Brain microvascular endothelial cell (primary cell): ENCODE measurements at regions not wholly inside any gene's neighbourhood (a gene's known extent, or its start where the extent isn't known, plus 50 kb on each side); places are given as distances from the start of the nearest gene placed in this dataset.

Experiments
- DNase-seq: peaks from one replicate; pipeline ENCODE4 v3.0.0-alpha.2; 2020
- H3K27ac ChIP-seq: fragments of 250-450 bp; sonication (Bioruptor Pico); 2 replicates; pipeline ENCODE4 v1.5.1; 2020; ENCODE audit warnings: mild to moderate bottlenecking, moderate library complexity
- H3K27me3 ChIP-seq: fragments of 250-450 bp; sonication (Bioruptor Pico); replicated peaks from 2 replicates; pipeline ENCODE4 v1.5.1; 2020; ENCODE audit warnings: mild to moderate bottlenecking
- H3K36me3 ChIP-seq: fragments of 250-450 bp; sonication (Bioruptor Pico); replicated peaks from 2 replicates; pipeline ENCODE4 v1.5.1; 2020; ENCODE audit warnings: mild to moderate bottlenecking
- H3K4me3 ChIP-seq: 2 replicates; pipeline ENCODE4 v1.5.1; 2011; ENCODE audit warnings: low read depth, mild to moderate bottlenecking, control low read depth, low read length, moderate library complexity
- CTCF ChIP-seq: IDR thresholded peaks from 2 replicates; pipeline ENCODE4 v1.5.1; 2011; ENCODE audit warnings: low read depth, mild to moderate bottlenecking, moderate library complexity, low read length, control low read depth, inconsistent platforms; ENCODE audit errors: missing control alignments
- in situ Hi-C: cut with HindIII; loops from 2 replicates; pipeline ENCODE4 v1.10.0; 2017; ENCODE audit warnings: low sequenced_read_pairs, low pct_ligation_motif_present

- Histone ChIP-seq H3K4me3 (no peak overlapping the region), H3K27me3 (no peaks in the 10 kb centered on the region), H3K27ac (no peak overlapping the region), H3K36me3 (no peaks in the 10 kb centered on the region)
- DNase-seq: no peak
- TF ChIP-seq CTCF: no peak
- in situ Hi-C loops: no loop called here
Observed at GRCh38 chr12:33703221-33703620, 263.6 kb upstream of the SYT10 start.

- in situ Hi-C loops: no loop called here
- H3K4me3 ChIP-seq: no peak overlapping the region
- no peak overlapping the region for H3K27ac ChIP-seq
- H3K27me3 ChIP-seq: no peaks in the 10 kb centered on the region
- no peak for TF ChIP-seq CTCF
- no peak for DNase-seq
- H3K36me3 ChIP-seq: no peaks in the 10 kb centered on the region
Observed at GRCh38 chr12:33706927-33707326, 267.3 kb upstream of the SYT10 start.

GRCh38 chr12:33708935-33709334, 269.3 kb upstream of the SYT10 start:
- no peak overlapping the region for H3K4me3 ChIP-seq
- no peaks in the 10 kb centered on the region for H3K27me3 ChIP-seq
- in situ Hi-C loops: no loop called here
- no peak for DNase-seq
- no peak overlapping the region for H3K27ac ChIP-seq
- no peaks in the 10 kb centered on the region for H3K36me3 ChIP-seq
- no peak for TF ChIP-seq CTCF

GRCh38 chr12:33710548-33710947, 270.9 kb upstream of the SYT10 start:
- no peak for DNase-seq
- in situ Hi-C loops: no loop called here
- no peaks in the 10 kb centered on the region for H3K36me3 ChIP-seq
- no peak overlapping the region for H3K4me3 ChIP-seq
- no peak overlapping the region for H3K27ac ChIP-seq
- no peaks in the 10 kb centered on the region for H3K27me3 ChIP-seq
- no peak for TF ChIP-seq CTCF

- no peak for DNase-seq
- Histone ChIP-seq H3K27ac (no peak overlapping the region), H3K36me3 (no peaks in the 10 kb centered on the region), H3K4me3 (no peak overlapping the region), H3K27me3 (no peaks in the 10 kb centered on the region)
- TF ChIP-seq CTCF: no peak
- in situ Hi-C loops: no loop called here
Observed at GRCh38 chr12:33718631-33719030, 279.0 kb upstream of the SYT10 start.

- H3K27ac ChIP-seq: no peak overlapping the region
- in situ Hi-C loops: no loop called here
- TF ChIP-seq CTCF: no peak
Observed at GRCh38 chr12:33721561-33721960, 281.9 kb upstream of the SYT10 start.

More at GRCh38 chr12:33721561-33721960, 281.9 kb upstream of the SYT10 start:
- DNase-seq: no peak
- no peaks in the 10 kb centered on the region for H3K36me3 ChIP-seq
- no peak overlapping the region for H3K4me3 ChIP-seq
- no peaks in the 10 kb centered on the region for H3K27me3 ChIP-seq
